ENCODE measurements at regions not wholly inside any gene's neighbourhood (a gene's known extent, or its start where the extent isn't known, plus 50 kb on each side); places are given as distances from the start of the nearest gene placed in this dataset.

GRCh38 chr14:65346895-65347294 is 65.6 kb upstream of the FUT8 start:
- WGBS, result 83% methylated on average over 5 of the region's 5 CpGs
- no peak overlapping the region for H3K27ac ChIP-seq (ENCODE audit: low read depth, low read length)
- H3K9me3 ChIP-seq (ENCODE audit: insufficient read depth, low read depth, low read length), result no peaks in the 10 kb centered on the region
- no peak overlapping the region for H3K9ac ChIP-seq (ENCODE audit: low read depth, low read length)
- no peaks in the 10 kb centered on the region for H3K36me3 ChIP-seq (ENCODE audit: insufficient read depth, low read length)
- no peaks in the 10 kb centered on the region for H3K27me3 ChIP-seq (ENCODE audit: insufficient read depth, low read length)
- no peak overlapping the region for H3K4me3 ChIP-seq (ENCODE audit: low read length)
- no peaks in the 10 kb centered on the region for H3K4me1 ChIP-seq (ENCODE audit: insufficient read depth, low read length)

GRCh38 chr14:65348137-65348536 is 64.4 kb upstream of the FUT8 start:
- H3K9ac ChIP-seq (ENCODE audit: low read depth, low read length), result no peak overlapping the region
- WGBS, result 93% methylated on average over 3 of the region's 3 CpGs
- no peak overlapping the region for H3K4me3 ChIP-seq (ENCODE audit: low read length)
- no peaks in the 10 kb centered on the region for H3K4me1 ChIP-seq (ENCODE audit: insufficient read depth, low read length)
- no peaks in the 10 kb centered on the region for H3K9me3 ChIP-seq (ENCODE audit: insufficient read depth, low read depth, low read length)
- H3K36me3 ChIP-seq (ENCODE audit: insufficient read depth, low read length), result no peaks in the 10 kb centered on the region
- H3K27ac ChIP-seq (ENCODE audit: low read depth, low read length), result no peak overlapping the region
- H3K27me3 ChIP-seq (ENCODE audit: insufficient read depth, low read length), result no peaks in the 10 kb centered on the region

GRCh38 chr14:65349100-65349499 is 63.4 kb upstream of the FUT8 start:
- Histone ChIP-seq H3K27ac (ENCODE audit: low read depth, low read length) (no peak overlapping the region), H3K9ac (ENCODE audit: low read depth, low read length) (no peak overlapping the region), H3K9me3 (ENCODE audit: insufficient read depth, low read depth, low read length) (no peaks in the 10 kb centered on the region), H3K4me1 (ENCODE audit: insufficient read depth, low read length) (no peaks in the 10 kb centered on the region), H3K27me3 (ENCODE audit: insufficient read depth, low read length) (no peaks in the 10 kb centered on the region), H3K4me3 (ENCODE audit: low read length) (no peak overlapping the region), H3K36me3 (ENCODE audit: insufficient read depth, low read length) (no peaks in the 10 kb centered on the region)
- WGBS, result 94% methylated on average over 4 of the region's 4 CpGs

GRCh38 chr14:65351493-65352194 is 60.9 kb upstream of the FUT8 start:
- WGBS, result 91% methylated on average over 6 of the region's 6 CpGs
- Histone ChIP-seq H3K36me3 (ENCODE audit: insufficient read depth, low read length) (no peaks in the 10 kb centered on the region), H3K27ac (ENCODE audit: low read depth, low read length) (no peak overlapping the region), H3K4me3 (ENCODE audit: low read length) (no peak overlapping the region), H3K9me3 (ENCODE audit: insufficient read depth, low read depth, low read length) (no peaks in the 10 kb centered on the region), H3K27me3 (ENCODE audit: insufficient read depth, low read length) (no peaks in the 10 kb centered on the region), H3K4me1 (ENCODE audit: insufficient read depth, low read length) (0 out of 2 replicates have a peak, but pooled peaks cover 10% of the 10 kb centered on the region), H3K9ac (ENCODE audit: low read depth, low read length) (no peak overlapping the region)

- Histone ChIP-seq H3K4me1 (ENCODE audit: insufficient read depth, low read length) (0 out of 2 replicates have a peak, but pooled peaks cover 10% of the 10 kb centered on the region), H3K4me3 (ENCODE audit: low read length) (no peak overlapping the region), H3K9me3 (ENCODE audit: insufficient read depth, low read depth, low read length) (no peaks in the 10 kb centered on the region), H3K36me3 (ENCODE audit: insufficient read depth, low read length) (no peaks in the 10 kb centered on the region), H3K27me3 (ENCODE audit: insufficient read depth, low read length) (no peaks in the 10 kb centered on the region), H3K9ac (ENCODE audit: low read depth, low read length) (no peak overlapping the region), H3K27ac (ENCODE audit: low read depth, low read length) (no peak overlapping the region)
- WGBS, result over 99% methylated on average over 2 of the region's 2 CpGs
These were observed 59.5 kb upstream of the FUT8 start for GRCh38 chr14:65352964-65353530.

GRCh38 chr14:65354131-65354530 is 58.4 kb upstream of the FUT8 start:
- Histone ChIP-seq H3K4me1 (ENCODE audit: insufficient read depth, low read length) (0 out of 2 replicates have a peak, but pooled peaks cover 10% of the 10 kb centered on the region), H3K9ac (ENCODE audit: low read depth, low read length) (no peak overlapping the region), H3K27me3 (ENCODE audit: insufficient read depth, low read length) (no peaks in the 10 kb centered on the region), H3K9me3 (ENCODE audit: insufficient read depth, low read depth, low read length) (no peaks in the 10 kb centered on the region), H3K36me3 (ENCODE audit: insufficient read depth, low read length) (no peaks in the 10 kb centered on the region), H3K27ac (ENCODE audit: low read depth, low read length) (no peak overlapping the region), H3K4me3 (ENCODE audit: low read length) (no peak overlapping the region)
- WGBS, result 94% methylated on average over 3 of the region's 3 CpGs

- 0 out of 2 replicates have a peak, but pooled peaks cover 10% of the 10 kb centered on the region for H3K4me1 ChIP-seq (ENCODE audit: insufficient read depth, low read length)
- H3K9ac ChIP-seq (ENCODE audit: low read depth, low read length), result no peak overlapping the region
- no peaks in the 10 kb centered on the region for H3K9me3 ChIP-seq (ENCODE audit: insufficient read depth, low read depth, low read length)
- H3K27ac ChIP-seq (ENCODE audit: low read depth, low read length), result no peak overlapping the region
- H3K36me3 ChIP-seq (ENCODE audit: insufficient read depth, low read length), result no peaks in the 10 kb centered on the region
- WGBS, result 92% methylated on average over 4 of the region's 4 CpGs
- H3K27me3 ChIP-seq (ENCODE audit: insufficient read depth, low read length), result no peaks in the 10 kb centered on the region
- no peak overlapping the region for H3K4me3 ChIP-seq (ENCODE audit: low read length)
These were observed 57.8 kb upstream of the FUT8 start for GRCh38 chr14:65354715-65355114.

GRCh38 chr14:65356327-65356836 is 56.1 kb upstream of the FUT8 start:
- Histone ChIP-seq H3K27ac (ENCODE audit: low read depth, low read length) (no peak overlapping the region), H3K4me3 (ENCODE audit: low read length) (no peak overlapping the region), H3K4me1 (ENCODE audit: insufficient read depth, low read length) (0 out of 2 replicates have a peak, but pooled peaks cover 10% of the 10 kb centered on the region), H3K27me3 (ENCODE audit: insufficient read depth, low read length) (no peaks in the 10 kb centered on the region), H3K9ac (ENCODE audit: low read depth, low read length) (no peak overlapping the region), H3K36me3 (ENCODE audit: insufficient read depth, low read length) (no peaks in the 10 kb centered on the region), H3K9me3 (ENCODE audit: insufficient read depth, low read depth, low read length) (no peaks in the 10 kb centered on the region)
- WGBS, result 63% methylated on average over 5 of the region's 5 CpGs

- Histone ChIP-seq H3K9ac (ENCODE audit: low read depth, low read length) (no peak overlapping the region), H3K4me1 (ENCODE audit: insufficient read depth, low read length) (0 out of 2 replicates have a peak, but pooled peaks cover 10% of the 10 kb centered on the region), H3K9me3 (ENCODE audit: insufficient read depth, low read depth, low read length) (no peaks in the 10 kb centered on the region), H3K36me3 (ENCODE audit: insufficient read depth, low read length) (no peaks in the 10 kb centered on the region), H3K27ac (ENCODE audit: low read depth, low read length) (no peak overlapping the region), H3K27me3 (ENCODE audit: insufficient read depth, low read length) (no peaks in the 10 kb centered on the region), H3K4me3 (ENCODE audit: low read length) (no peak overlapping the region)
- 84% methylated on average over 2 of the region's 2 CpGs for WGBS
These were observed 55.4 kb upstream of the FUT8 start for GRCh38 chr14:65357113-65357512.

- H3K4me3 ChIP-seq (ENCODE audit: low read length), result no peak overlapping the region
- no peaks in the 10 kb centered on the region for H3K27me3 ChIP-seq (ENCODE audit: insufficient read depth, low read length)
- no peak overlapping the region for H3K27ac ChIP-seq (ENCODE audit: low read depth, low read length)
- H3K9me3 ChIP-seq (ENCODE audit: insufficient read depth, low read depth, low read length), result no peaks in the 10 kb centered on the region
- no peak overlapping the region for H3K9ac ChIP-seq (ENCODE audit: low read depth, low read length)
- no peaks in the 10 kb centered on the region for H3K36me3 ChIP-seq (ENCODE audit: insufficient read depth, low read length)
- 0 out of 2 replicates have a peak, but pooled peaks cover 10% of the 10 kb centered on the region for H3K4me1 ChIP-seq (ENCODE audit: insufficient read depth, low read length)
These were observed 54.8 kb upstream of the FUT8 start for GRCh38 chr14:65357689-65358088.

- Histone ChIP-seq H3K27ac (ENCODE audit: low read depth, low read length) (no peak overlapping the region), H3K4me1 (ENCODE audit: insufficient read depth, low read length) (0 out of 2 replicates have a peak, but pooled peaks cover 8% of the 10 kb centered on the region)
- 88% methylated on average over 3 of the region's 3 CpGs for WGBS
These were observed 53.0 kb upstream of the FUT8 start for GRCh38 chr14:65359503-65359902.

More at GRCh38 chr14:65359503-65359902, 53.0 kb upstream of the FUT8 start:
- H3K9ac ChIP-seq (ENCODE audit: low read depth, low read length), result no peak overlapping the region
- H3K9me3 ChIP-seq (ENCODE audit: insufficient read depth, low read depth, low read length), result no peaks in the 10 kb centered on the region
- no peaks in the 10 kb centered on the region for H3K36me3 ChIP-seq (ENCODE audit: insufficient read depth, low read length)
- no peaks in the 10 kb centered on the region for H3K27me3 ChIP-seq (ENCODE audit: insufficient read depth, low read length)
- H3K4me3 ChIP-seq (ENCODE audit: low read length), result no peak overlapping the region

Data from HUES64 (cell line).